HG02870 (cell line): ENCODE measurements at regions not wholly inside any gene's neighbourhood (a gene's known extent, or its start where the extent isn't known, plus 50 kb on each side); places are given as distances from the start of the nearest gene placed in this dataset.
"Not testable (repeated sequence)": the region's sequence is repeated elsewhere in the genome, so short reads cannot be mapped to it uniquely, and the experiment has no call there.

ENCODE experiments used
- ATAC-seq: cut with Tn5 transposase; IDR thresholded peaks from one replicate; pipeline ENCODE4 v1.9.1; 2021; ENCODE audit warnings: mild to moderate bottlenecking, moderate library complexity; ENCODE audit not compliant: unreplicated experiment

GRCh38 chr10:130963786-130964522, 347.6 kb downstream of the TCERG1L start:
- ATAC-seq: no peak

DNA sequence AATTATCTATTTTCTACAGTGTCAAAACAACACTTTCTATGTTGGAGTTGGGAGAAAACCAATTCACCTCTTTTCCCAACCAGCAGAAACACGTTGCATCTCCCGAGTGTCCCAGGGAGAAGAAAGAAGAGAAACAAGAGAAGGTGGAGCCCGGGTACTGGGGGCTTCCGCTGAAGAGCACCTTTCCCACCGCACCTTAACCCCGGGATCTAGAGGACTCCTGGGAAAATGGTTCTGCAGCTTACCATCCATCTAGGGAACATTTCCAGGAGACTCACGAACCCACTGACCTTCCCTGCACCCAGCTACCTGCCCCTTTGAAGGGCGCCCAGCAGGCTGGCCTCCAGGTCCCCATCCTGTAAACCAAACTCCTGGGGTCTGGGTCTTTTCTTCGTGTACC, 346.8 kb downstream of the TCERG1L start:
- ATAC-seq: no peak

GRCh38 chr10:130967161-130967560, 344.4 kb downstream of the TCERG1L start:
- ATAC-seq: no peak

DNA sequence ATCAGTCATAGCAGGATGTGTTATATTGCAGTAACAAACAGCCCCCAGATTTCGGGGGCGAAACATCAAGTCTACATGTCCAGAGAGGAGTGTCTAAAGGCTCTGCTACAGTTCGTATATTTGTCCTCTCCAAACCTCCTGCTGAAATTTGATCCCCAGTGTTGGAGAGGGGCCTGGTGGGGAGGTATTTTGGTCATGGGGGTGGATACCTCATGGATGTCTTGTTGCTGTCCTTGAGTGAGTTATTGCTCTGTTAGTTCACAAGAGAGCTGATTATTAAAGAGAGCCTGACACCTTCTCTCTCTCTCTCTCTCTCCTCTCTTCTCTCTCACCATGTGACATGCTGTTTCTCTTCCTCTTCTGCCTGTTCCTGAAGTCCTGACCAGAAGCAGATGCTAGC, 343.7 kb downstream of the TCERG1L start:
- no peak for ATAC-seq

DNA sequence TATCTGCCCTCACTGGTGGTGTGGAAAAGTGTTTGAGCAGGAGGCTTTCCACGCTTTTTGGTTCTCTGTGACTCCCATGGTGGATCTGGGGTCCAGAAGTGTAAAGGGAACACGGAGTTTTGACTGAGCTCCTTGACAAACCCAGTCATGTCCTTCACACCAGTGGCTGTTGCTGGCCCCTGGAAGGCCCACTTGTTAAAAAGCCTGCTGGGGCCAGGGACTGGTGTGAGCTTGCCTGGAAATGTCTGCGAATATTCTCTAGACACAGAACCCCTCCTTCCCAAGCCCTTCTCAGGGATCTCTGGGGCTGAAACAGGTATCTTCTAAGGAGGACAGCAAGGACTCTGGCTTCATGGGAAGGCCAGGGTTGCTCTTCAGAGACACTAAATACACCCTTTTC, 343.0 kb downstream of the TCERG1L start:
- ATAC-seq: no peak

GRCh38 chr10:130968964-130969363, 342.6 kb downstream of the TCERG1L start:
- no peak for ATAC-seq

DNA sequence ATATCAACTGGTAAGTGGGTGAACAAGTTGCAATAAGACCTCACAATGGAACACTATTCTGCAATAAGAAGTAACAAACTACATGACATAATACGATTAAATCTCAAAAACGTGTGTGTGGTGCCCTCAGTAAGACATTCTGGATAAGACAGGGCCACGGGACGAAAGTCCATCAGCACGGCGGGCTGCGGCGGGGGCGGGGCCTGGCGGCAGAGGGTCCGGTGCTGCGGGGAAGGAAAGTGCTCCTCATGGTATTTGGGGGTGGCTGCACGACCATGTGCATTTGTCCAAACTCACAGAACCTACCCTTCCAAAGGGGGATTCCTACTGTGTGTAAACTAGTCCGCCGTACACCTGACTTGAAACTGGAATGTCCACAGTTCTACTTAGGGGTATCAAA, 341.8 kb downstream of the TCERG1L start:
- ATAC-seq: no peak

DNA sequence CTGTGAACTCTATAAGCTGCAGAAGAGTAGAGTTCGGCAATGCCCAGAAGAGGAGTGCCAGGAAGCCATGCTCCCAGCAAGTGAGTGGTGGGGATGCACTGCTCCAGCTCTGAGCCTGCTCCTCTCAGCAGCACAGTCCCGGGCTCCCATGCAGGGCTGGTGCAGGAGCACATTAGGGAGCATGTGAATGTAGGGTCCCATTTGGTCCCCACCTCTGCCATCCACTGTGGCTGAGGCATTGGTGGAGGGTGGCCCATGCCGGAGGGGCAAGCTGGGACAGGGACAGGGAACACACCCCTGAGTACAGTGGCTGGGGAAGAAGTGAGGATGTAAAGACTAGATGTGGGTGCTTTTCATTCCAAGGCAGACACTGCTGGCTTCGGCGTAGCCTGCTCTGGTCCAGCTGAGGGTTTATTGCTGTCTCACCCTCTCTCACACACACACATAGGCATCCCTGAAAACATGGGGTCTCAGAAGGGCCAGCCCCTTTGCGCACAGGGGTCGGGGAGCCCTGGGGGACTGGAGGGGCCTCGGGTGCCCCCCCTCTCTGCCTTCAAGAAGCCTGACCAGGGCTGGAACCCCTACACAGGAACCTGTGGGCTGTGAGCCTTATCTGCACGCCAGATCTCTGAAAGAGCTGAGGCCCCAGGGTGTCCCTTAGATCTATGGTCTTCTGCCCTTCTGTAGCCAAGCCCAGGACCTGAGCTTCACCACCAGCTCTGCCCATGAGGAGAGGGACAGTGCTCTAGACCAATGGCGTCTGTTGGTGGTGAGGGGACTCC, 341.0 kb downstream of the TCERG1L start:
- ATAC-seq: no peak

DNA sequence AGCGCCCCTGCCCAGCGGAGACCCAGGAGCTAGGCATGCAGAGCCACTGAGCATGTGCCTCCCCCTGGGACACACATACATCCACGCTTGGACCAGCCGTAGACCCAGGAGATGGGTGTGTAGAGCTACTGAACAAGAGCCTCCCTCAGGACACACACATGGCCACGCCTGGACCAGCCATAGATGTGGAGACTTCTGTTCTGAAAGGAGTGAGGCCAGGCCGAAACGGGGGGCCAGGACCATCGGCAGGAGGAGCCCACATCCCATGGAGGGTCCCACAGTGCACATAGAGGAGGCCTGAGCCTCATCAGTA, 340.4 kb downstream of the TCERG1L start:
- no peak for ATAC-seq

- no peak for ATAC-seq
Measured at GRCh38 chr10:130973127-130973839, 338.2 kb downstream of the TCERG1L start.

GRCh38 chr10:130974166-130974565, 337.4 kb downstream of the TCERG1L start:
- no peak for ATAC-seq

GRCh38 chr10:130975351-130975750, 336.2 kb downstream of the TCERG1L start:
- ATAC-seq: not testable (repeated sequence)

GRCh38 chr10:130982802-130983201, 328.7 kb downstream of the TCERG1L start:
- ATAC-seq: no peak

- ATAC-seq: no peak
Measured at GRCh38 chr10:130983749-130984148, 327.8 kb downstream of the TCERG1L start.

DNA sequence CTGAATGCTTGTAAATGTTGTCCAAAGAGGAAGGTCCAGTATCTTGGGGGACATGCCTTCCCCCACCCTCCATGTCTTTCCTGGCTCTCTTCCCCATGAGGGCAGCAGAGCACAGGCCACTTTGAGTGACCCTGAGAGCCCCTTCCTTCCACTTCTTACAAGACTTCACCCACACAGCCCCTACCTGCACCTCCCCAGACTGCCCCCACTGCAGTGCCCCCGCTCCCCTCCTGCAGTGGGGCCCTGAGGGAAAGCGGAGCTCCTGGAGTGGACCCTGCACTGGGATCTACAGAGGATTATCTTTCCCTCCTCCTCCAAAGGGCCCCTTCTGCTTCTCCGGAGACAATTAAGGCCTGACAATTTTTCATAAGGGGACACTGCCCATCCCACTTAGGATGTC, 326.8 kb downstream of the TCERG1L start:
- no peak for ATAC-seq

GRCh38 chr10:130985158-130985753, 326.3 kb downstream of the TCERG1L start:
- no peak for ATAC-seq

GRCh38 chr10:130986846-130987245, 324.7 kb downstream of the TCERG1L start:
- no peak for ATAC-seq

DNA sequence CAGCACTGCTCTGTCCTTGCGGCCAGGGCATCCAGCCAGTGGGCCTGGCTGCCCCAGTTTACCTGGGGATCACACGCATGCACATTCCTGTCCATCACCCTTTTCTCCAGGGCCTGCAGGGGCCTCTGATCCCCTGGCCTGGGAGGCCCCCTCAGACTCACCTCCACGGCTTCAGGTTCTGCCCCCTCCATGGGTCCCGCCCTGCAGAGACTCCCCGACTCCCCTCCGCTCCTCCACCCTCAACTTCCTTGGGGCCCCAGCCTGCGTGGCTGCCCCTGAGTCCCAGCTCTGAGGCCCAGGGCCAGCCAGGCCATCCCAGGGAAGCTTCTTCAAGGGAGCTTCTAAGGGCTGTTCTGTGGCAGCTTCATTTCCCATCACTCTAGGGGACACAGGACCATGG, 324.1 kb downstream of the TCERG1L start:
- ATAC-seq: no peak

DNA sequence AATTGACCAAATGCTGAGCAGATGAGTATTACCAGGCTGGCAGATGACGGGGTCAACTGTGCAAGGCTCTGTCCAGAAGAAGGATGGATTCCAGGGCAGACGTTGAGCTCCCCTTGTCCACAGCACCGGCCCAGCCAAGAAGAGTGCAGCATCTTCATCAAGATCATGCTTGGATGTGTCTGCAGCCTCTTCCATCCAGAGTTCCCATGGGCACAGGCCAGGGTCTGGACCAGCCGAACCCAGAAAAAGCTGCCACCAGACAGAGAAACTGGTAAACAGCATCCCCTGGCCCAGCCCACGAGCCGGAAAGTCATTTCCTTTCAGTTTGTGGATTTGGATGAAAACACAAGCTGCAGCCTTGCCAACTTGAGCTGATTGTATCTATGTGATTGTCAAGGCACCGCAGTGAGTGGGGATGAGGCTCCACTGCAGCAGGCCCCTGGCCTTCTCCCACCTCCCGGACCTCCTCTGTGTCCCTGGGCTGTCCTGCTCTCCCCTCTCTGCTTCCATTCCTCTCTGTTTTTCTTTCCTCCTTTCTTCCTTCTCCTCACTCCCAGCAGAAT, 321.8 kb downstream of the TCERG1L start:
- ATAC-seq: no peak

GRCh38 chr10:130990486-130990885, 321.0 kb downstream of the TCERG1L start:
- ATAC-seq: no peak
